ENCODE measurements at regions not wholly inside any gene's neighbourhood (a gene's known extent, or its start where the extent isn't known, plus 50 kb on each side); places are given as distances from the start of the nearest gene placed in this dataset.

DNA sequence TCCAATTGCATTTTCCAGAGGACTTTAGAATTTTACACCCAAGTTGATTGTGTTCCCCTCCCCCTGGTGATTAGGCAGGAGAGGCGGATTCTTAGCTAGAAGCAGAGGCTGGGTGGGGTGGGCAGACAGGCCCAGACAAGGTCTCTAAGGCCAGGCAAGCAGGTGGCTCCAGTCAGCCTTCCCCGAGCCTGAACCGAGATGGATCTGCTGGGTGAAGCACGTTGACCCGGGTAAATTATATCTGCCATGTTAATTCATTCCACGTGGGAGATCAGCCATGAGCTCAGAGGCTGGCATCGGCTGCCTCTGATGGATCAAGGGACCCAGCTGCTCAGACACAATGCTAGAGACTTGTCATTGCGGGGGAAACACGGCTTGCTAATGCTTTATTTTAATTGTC lies 159.5 kb upstream of the MAFB start:
- no peaks in the 10 kb centered on the region for H3K36me3 Mint-ChIP-seq (ENCODE audit: insufficient read depth)
- H3K4me3 Mint-ChIP-seq (ENCODE audit: low read depth), result no peak overlapping the region
- peaks cover 4% of the 10 kb centered on the region for H3K9me3 Mint-ChIP-seq (ENCODE audit: low read depth)
- no peaks in the 10 kb centered on the region for H3K4me1 Mint-ChIP-seq (ENCODE audit: low read depth)
- H3K27ac Mint-ChIP-seq, result no peak overlapping the region
- peaks cover 9% of the 10 kb centered on the region for H3K27me3 Mint-ChIP-seq
- TF ChIP-seq, protein P1, sequence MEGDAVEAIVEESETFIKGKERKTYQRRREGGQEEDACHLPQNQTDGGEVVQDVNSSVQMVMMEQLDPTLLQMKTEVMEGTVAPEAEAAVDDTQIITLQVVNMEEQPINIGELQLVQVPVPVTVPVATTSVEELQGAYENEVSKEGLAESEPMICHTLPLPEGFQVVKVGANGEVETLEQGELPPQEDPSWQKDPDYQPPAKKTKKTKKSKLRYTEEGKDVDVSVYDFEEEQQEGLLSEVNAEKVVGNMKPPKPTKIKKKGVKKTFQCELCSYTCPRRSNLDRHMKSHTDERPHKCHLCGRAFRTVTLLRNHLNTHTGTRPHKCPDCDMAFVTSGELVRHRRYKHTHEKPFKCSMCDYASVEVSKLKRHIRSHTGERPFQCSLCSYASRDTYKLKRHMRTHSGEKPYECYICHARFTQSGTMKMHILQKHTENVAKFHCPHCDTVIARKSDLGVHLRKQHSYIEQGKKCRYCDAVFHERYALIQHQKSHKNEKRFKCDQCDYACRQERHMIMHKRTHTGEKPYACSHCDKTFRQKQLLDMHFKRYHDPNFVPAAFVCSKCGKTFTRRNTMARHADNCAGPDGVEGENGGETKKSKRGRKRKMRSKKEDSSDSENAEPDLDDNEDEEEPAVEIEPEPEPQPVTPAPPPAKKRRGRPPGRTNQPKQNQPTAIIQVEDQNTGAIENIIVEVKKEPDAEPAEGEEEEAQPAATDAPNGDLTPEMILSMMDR (IDR thresholded peaks at IDR 0.05; ENCODE audit: unreplicated experiment), result no peak
- no peak for DNase-seq (ENCODE audit: low spot score, unreplicated experiment)

GRCh38 chr20:40849456-40849855 lies 160.4 kb upstream of the MAFB start:
- Mint-ChIP-seq H3K36me3 (ENCODE audit: insufficient read depth) (no peaks in the 10 kb centered on the region), H3K27ac (no peak overlapping the region), H3K4me3 (ENCODE audit: low read depth) (no peak overlapping the region), H3K4me1 (ENCODE audit: low read depth) (no peaks in the 10 kb centered on the region), H3K9me3 (ENCODE audit: low read depth) (peaks cover 4% of the 10 kb centered on the region), H3K27me3 (peaks cover 12% of the 10 kb centered on the region)
- TF ChIP-seq, protein P1 (IDR thresholded peaks at IDR 0.05; ENCODE audit: unreplicated experiment), result no peak
- no peak for DNase-seq (ENCODE audit: low spot score, unreplicated experiment)

DNA sequence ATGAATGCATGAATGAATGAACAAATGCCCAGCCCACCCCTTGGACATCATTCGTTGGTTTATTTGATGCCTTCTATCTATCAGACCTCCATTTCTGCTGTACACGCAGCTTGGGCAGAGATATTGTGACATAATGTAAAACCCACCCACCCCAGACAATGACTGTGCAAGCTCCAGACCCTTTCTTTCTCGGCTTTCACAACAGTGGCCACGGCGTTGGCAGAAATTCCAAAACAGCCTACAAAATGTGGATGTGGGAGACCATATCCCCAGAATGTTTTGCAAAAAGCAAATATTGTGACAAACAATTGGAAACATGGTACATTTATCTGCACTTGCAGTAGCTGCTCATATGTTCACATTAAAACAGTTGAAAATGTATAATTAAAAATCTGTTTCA lies 162.0 kb upstream of the MAFB start:
- Mint-ChIP-seq H3K4me1 (ENCODE audit: low read depth) (peaks cover 2% of the 10 kb centered on the region), H3K9me3 (ENCODE audit: low read depth) (peaks cover under 1% of the 10 kb centered on the region), H3K4me3 (ENCODE audit: low read depth) (no peak overlapping the region), H3K27me3 (peaks cover 17% of the 10 kb centered on the region), H3K27ac (no peak overlapping the region), H3K36me3 (ENCODE audit: insufficient read depth) (no peaks in the 10 kb centered on the region)
- TF ChIP-seq, protein P1 (IDR thresholded peaks at IDR 0.05; ENCODE audit: unreplicated experiment), result no peak
- DNase-seq (ENCODE audit: low spot score, unreplicated experiment), result no peak

- Mint-ChIP-seq H3K4me3 (ENCODE audit: low read depth) (no peak overlapping the region), H3K27me3 (peaks cover 36% of the 10 kb centered on the region), H3K27ac (no peak overlapping the region), H3K4me1 (ENCODE audit: low read depth) (peaks cover 2% of the 10 kb centered on the region), H3K36me3 (ENCODE audit: insufficient read depth) (no peaks in the 10 kb centered on the region), H3K9me3 (ENCODE audit: low read depth) (no peaks in the 10 kb centered on the region)
- TF ChIP-seq, protein P1 (IDR thresholded peaks at IDR 0.05; ENCODE audit: unreplicated experiment), result no peak
- DNase-seq (ENCODE audit: low spot score, unreplicated experiment), result no peak
Observed at GRCh38 chr20:40855269-40855668, 166.2 kb upstream of the MAFB start.

GRCh38 chr20:40856653-40857052 lies 167.6 kb upstream of the MAFB start:
- H3K9me3 Mint-ChIP-seq (ENCODE audit: low read depth), result no peaks in the 10 kb centered on the region
- TF ChIP-seq, protein P1 (IDR thresholded peaks at IDR 0.05; ENCODE audit: unreplicated experiment), result no peak
- H3K4me1 Mint-ChIP-seq (ENCODE audit: low read depth), result peaks cover 5% of the 10 kb centered on the region
- DNase-seq (ENCODE audit: low spot score, unreplicated experiment), result no peak
- H3K4me3 Mint-ChIP-seq (ENCODE audit: low read depth), result no peak overlapping the region
- peaks cover 36% of the 10 kb centered on the region for H3K27me3 Mint-ChIP-seq
- no peak overlapping the region for H3K27ac Mint-ChIP-seq
- no peaks in the 10 kb centered on the region for H3K36me3 Mint-ChIP-seq (ENCODE audit: insufficient read depth)
